Osteocyte (in vitro differentiated cells): ENCODE measurements at regions not wholly inside any gene's neighbourhood (a gene's known extent, or its start where the extent isn't known, plus 50 kb on each side); places are given as distances from the start of the nearest gene placed in this dataset.
"Not testable (repeated sequence)": the region's sequence is repeated elsewhere in the genome, so short reads cannot be mapped to it uniquely, and the experiment has no call there.

Source experiments
- DNase-seq: peaks from one replicate; pipeline ENCODE4 v3.0.0; 2021; ENCODE audit warnings: mixed read lengths; ENCODE audit not compliant: unreplicated experiment; ENCODE audit errors: extremely low spot score
- H3K27ac Mint-ChIP-seq: one replicate; pipeline ENCODE4 v1.8.0; 2021; ENCODE audit warnings: mild to moderate bottlenecking, mixed read lengths; ENCODE audit not compliant: unreplicated experiment
- H3K27me3 Mint-ChIP-seq: one replicate; pipeline ENCODE4 v1.8.0; 2021; ENCODE audit warnings: mixed read lengths; ENCODE audit not compliant: unreplicated experiment
- H3K36me3 Mint-ChIP-seq: one replicate; pipeline ENCODE4 v1.8.0; 2021; ENCODE audit warnings: mixed read lengths; ENCODE audit not compliant: unreplicated experiment
- H3K4me1 Mint-ChIP-seq: one replicate; pipeline ENCODE4 v1.8.0; 2021; ENCODE audit warnings: mixed read lengths; ENCODE audit not compliant: unreplicated experiment
- H3K4me3 Mint-ChIP-seq: one replicate; pipeline ENCODE4 v1.8.0; 2021; ENCODE audit warnings: mild to moderate bottlenecking, moderate library complexity, mixed read lengths; ENCODE audit not compliant: unreplicated experiment
- H3K9me3 Mint-ChIP-seq: one replicate; pipeline ENCODE4 v1.8.0; 2021; ENCODE audit warnings: mixed read lengths; ENCODE audit not compliant: unreplicated experiment
- TF ChIP-seq, protein P1 (sequence below): fragments of 200-600 bp; sonication (generic); IDR thresholded peaks from 2 replicates; pipeline ENCODE4 v1.5.0; 2021; ENCODE audit warnings: antibody characterized with exemption, mild to moderate bottlenecking, moderate library complexity

DNA sequence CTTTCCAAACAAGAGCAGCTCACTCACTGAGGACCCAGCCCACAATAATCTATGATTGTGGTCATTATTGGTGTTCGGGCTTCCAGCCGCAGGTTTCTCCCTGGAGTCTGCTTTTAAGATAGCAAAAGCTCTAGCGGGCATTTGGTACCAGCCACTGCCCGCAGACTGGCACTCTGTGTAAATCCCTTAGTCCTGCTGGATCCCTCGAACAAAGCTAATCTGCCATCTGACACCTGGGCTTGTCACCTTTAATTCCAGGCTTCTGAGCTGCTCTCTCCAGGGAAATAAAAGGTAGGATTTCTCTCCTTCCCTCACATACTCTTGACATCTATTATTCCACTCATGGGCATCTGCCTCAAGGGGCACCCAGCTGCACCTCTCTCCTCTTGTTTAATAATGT lies 158.7 kb downstream of the PDCD6IP start:
- H3K27ac Mint-ChIP-seq: no peak overlapping the region
- no peaks in the 10 kb centered on the region for H3K9me3 Mint-ChIP-seq
- peaks cover 2% of the 10 kb centered on the region for H3K4me1 Mint-ChIP-seq
- H3K36me3 Mint-ChIP-seq: no peaks in the 10 kb centered on the region
- DNase-seq: no peak
- H3K4me3 Mint-ChIP-seq: no peak overlapping the region
- H3K27me3 Mint-ChIP-seq: peaks cover 8% of the 10 kb centered on the region
- TF ChIP-seq, protein P1, sequence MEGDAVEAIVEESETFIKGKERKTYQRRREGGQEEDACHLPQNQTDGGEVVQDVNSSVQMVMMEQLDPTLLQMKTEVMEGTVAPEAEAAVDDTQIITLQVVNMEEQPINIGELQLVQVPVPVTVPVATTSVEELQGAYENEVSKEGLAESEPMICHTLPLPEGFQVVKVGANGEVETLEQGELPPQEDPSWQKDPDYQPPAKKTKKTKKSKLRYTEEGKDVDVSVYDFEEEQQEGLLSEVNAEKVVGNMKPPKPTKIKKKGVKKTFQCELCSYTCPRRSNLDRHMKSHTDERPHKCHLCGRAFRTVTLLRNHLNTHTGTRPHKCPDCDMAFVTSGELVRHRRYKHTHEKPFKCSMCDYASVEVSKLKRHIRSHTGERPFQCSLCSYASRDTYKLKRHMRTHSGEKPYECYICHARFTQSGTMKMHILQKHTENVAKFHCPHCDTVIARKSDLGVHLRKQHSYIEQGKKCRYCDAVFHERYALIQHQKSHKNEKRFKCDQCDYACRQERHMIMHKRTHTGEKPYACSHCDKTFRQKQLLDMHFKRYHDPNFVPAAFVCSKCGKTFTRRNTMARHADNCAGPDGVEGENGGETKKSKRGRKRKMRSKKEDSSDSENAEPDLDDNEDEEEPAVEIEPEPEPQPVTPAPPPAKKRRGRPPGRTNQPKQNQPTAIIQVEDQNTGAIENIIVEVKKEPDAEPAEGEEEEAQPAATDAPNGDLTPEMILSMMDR: no peak

DNA sequence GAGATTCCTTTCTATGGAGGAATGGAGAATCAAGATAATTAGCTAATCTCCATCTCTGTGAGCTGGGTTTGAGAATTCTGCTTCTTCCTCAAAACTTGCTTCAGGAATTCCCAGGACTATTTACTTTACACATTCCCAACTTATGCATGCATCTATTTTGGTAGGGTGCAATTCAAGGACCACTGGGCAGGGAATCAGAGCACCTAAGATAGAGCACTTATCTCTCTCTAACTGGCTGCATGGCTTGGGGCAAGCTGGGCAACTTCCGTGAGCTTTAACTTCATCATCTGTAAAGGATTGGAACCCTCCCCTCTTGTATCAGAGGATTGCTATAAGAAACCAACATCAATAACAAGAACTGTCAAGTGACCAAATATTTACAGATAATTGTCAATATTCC lies 160.2 kb downstream of the PDCD6IP start:
- Mint-ChIP-seq H3K27ac (no peak overlapping the region), H3K4me3 (no peak overlapping the region), H3K36me3 (no peaks in the 10 kb centered on the region), H3K4me1 (peaks cover 2% of the 10 kb centered on the region), H3K9me3 (no peaks in the 10 kb centered on the region), H3K27me3 (peaks cover 7% of the 10 kb centered on the region)
- TF ChIP-seq, protein P1: no peak
- no peak for DNase-seq

DNA sequence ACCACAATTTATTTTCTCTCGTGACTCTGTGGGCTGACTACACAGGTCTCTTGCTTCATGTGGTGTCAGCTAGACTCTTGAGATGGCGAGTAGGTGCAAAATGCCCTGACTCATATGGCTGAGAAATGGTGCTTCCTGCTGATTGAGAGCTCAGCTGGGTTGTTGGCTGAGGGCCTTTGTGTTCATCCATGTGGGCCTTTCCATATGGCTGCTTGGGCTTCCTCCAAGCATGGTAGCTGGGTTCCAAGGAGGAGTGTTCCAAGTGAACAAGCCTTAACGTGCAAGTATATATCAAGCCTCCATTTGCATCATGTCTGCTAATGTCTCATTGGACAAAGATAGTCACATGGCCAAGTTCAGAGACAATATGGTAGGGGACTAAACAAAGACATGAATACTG lies 164.0 kb downstream of the PDCD6IP start:
- no peak for DNase-seq
- H3K27me3 Mint-ChIP-seq: peaks cover 17% of the 10 kb centered on the region
- no peak overlapping the region for H3K27ac Mint-ChIP-seq
- no peaks in the 10 kb centered on the region for H3K36me3 Mint-ChIP-seq
- TF ChIP-seq, protein P1: no peak
- no peak overlapping the region for H3K4me3 Mint-ChIP-seq
- no peaks in the 10 kb centered on the region for H3K9me3 Mint-ChIP-seq
- peaks cover 2% of the 10 kb centered on the region for H3K4me1 Mint-ChIP-seq

DNA sequence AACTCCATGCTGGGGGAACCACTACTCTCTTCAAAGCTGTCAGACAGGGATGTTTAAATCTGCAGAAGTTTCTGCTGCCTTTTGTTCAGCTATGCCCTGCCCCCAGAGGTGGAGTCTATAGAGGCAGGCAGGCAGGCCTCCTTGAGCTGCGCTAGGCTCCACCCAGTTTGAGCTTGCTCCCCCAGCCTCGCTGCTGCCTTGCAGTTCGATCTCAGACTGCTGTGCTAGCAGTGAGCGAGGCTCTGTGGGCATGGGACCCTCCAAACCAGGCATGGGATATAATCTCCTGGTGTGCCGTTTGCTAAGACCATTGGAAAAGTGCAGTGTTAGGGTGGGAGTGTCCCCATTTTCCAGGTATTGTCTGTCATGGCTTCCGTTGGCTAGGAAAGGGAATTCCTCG lies 171.8 kb downstream of the PDCD6IP start:
- H3K4me3 Mint-ChIP-seq, H3K4me1 Mint-ChIP-seq, DNase-seq, H3K36me3 Mint-ChIP-seq, H3K27ac Mint-ChIP-seq: not testable (repeated sequence)
- peaks cover 13% of the 10 kb centered on the region for H3K9me3 Mint-ChIP-seq
- peaks cover 31% of the 10 kb centered on the region for H3K27me3 Mint-ChIP-seq

DNA sequence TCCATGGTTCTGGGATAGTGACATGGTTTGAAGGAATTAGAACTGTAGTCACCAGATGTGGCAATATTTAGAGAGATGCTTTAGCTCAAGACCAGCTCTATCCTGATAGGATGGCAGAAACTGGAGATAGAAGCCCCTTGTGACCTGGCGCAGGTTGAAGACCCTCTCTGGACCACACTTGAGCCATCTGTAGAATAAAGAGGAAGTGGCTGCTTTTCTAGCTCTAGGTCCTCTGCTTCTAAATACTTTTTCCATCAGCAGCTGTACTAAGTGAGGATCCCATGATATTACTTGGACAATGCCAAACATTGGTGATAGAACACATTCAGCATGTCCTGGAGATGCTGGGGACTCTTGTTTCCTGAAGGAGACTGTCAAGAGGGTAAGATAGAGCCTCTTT lies 172.6 kb downstream of the PDCD6IP start:
- H3K36me3 Mint-ChIP-seq: peaks cover 8% of the 10 kb centered on the region
- no peak overlapping the region for H3K27ac Mint-ChIP-seq
- TF ChIP-seq, protein P1: no peak
- no peak for DNase-seq
- peaks cover 29% of the 10 kb centered on the region for H3K27me3 Mint-ChIP-seq
- H3K9me3 Mint-ChIP-seq: peaks cover 13% of the 10 kb centered on the region
- H3K4me3 Mint-ChIP-seq: no peak overlapping the region
- no peaks in the 10 kb centered on the region for H3K4me1 Mint-ChIP-seq

DNA sequence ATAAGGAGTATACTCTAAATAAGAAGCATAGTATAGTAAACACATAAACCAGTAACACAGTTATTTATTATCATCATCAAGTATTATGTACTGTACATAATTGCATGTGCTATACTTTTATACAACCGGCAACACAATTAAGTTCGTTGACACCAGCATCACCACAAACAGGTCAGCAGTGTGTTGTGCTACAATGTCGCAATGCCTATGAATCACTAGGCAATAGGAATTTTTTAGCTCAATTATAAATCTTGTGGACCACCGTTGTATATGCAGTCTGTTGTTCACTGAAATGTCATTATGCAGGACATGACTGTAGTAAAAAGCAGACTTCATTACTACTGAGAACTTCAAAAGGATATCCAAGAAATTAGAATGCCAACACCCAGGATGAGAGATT lies 177.0 kb downstream of the PDCD6IP start:
- H3K36me3 Mint-ChIP-seq: peaks cover 7% of the 10 kb centered on the region
- no peak overlapping the region for H3K27ac Mint-ChIP-seq
- DNase-seq: no peak
- no peak overlapping the region for H3K4me3 Mint-ChIP-seq
- TF ChIP-seq, protein P1: no peak
- H3K4me1 Mint-ChIP-seq: peaks cover 8% of the 10 kb centered on the region
- peaks cover 6% of the 10 kb centered on the region for H3K9me3 Mint-ChIP-seq
- no peaks in the 10 kb centered on the region for H3K27me3 Mint-ChIP-seq
